ENCODE measurements at regions not wholly inside any gene's neighbourhood (a gene's known extent, or its start where the extent isn't known, plus 50 kb on each side); places are given as distances from the start of the nearest gene placed in this dataset.
"Not testable (repeated sequence)": the region's sequence is repeated elsewhere in the genome, so short reads cannot be mapped to it uniquely, and the experiment has no call there.

GRCh38 chr14:84288781-84289180 is 1241.2 kb upstream of the FLRT2 start:
- no peak for DNase-seq (ENCODE audit: low spot score)

- no peak for DNase-seq (ENCODE audit: low spot score)
These were observed 1231.2 kb upstream of the FLRT2 start for GRCh38 chr14:84298663-84299195.

- DNase-seq (ENCODE audit: low spot score), result no peak
These were observed 1226.8 kb upstream of the FLRT2 start for GRCh38 chr14:84303140-84303539.

GRCh38 chr14:84312551-84312950 is 1217.4 kb upstream of the FLRT2 start:
- DNase-seq (ENCODE audit: low spot score), result no peak

- no peak for DNase-seq (ENCODE audit: low spot score)
These were observed 1206.5 kb upstream of the FLRT2 start for GRCh38 chr14:84323450-84323849.

GRCh38 chr14:84323978-84324377 is 1206.0 kb upstream of the FLRT2 start:
- no peak for DNase-seq (ENCODE audit: low spot score)

GRCh38 chr14:84336433-84336832 is 1193.5 kb upstream of the FLRT2 start:
- DNase-seq (ENCODE audit: low spot score), result no peak

GRCh38 chr14:84340938-84341337 is 1189.0 kb upstream of the FLRT2 start:
- no peak for DNase-seq (ENCODE audit: low spot score)

- not testable (repeated sequence) for DNase-seq (ENCODE audit: low spot score)
These were observed 1188.1 kb upstream of the FLRT2 start for GRCh38 chr14:84341867-84342266.

GRCh38 chr14:84343656-84344055 is 1186.3 kb upstream of the FLRT2 start:
- no peak for DNase-seq (ENCODE audit: low spot score)

- no peak for DNase-seq (ENCODE audit: low spot score)
These were observed 1178.3 kb upstream of the FLRT2 start for GRCh38 chr14:84351646-84352045.

- no peak for DNase-seq (ENCODE audit: low spot score)
These were observed 1168.5 kb upstream of the FLRT2 start for GRCh38 chr14:84361476-84361875.

GRCh38 chr14:84375235-84375634 is 1154.7 kb upstream of the FLRT2 start:
- no peak for DNase-seq (ENCODE audit: low spot score)

GRCh38 chr14:84390010-84390409 is 1139.9 kb upstream of the FLRT2 start:
- no peak for DNase-seq (ENCODE audit: low spot score)

- DNase-seq (ENCODE audit: low spot score), result no peak
These were observed 1132.3 kb upstream of the FLRT2 start for GRCh38 chr14:84397631-84398030.

GRCh38 chr14:84399296-84399910 is 1130.5 kb upstream of the FLRT2 start:
- no peak for DNase-seq (ENCODE audit: low spot score)

- DNase-seq (ENCODE audit: low spot score), result no peak
These were observed 1128.3 kb upstream of the FLRT2 start for GRCh38 chr14:84401631-84402030.

GRCh38 chr14:84403585-84403984 is 1126.4 kb upstream of the FLRT2 start:
- DNase-seq (ENCODE audit: low spot score), result peak; percentile 67

- DNase-seq (ENCODE audit: low spot score), result no peak
These were observed 1125.7 kb upstream of the FLRT2 start for GRCh38 chr14:84404246-84404645.

- DNase-seq (ENCODE audit: low spot score), result no peak
These were observed 1120.5 kb upstream of the FLRT2 start for GRCh38 chr14:84409435-84409834.

GRCh38 chr14:84410344-84410743 is 1119.6 kb upstream of the FLRT2 start:
- no peak for DNase-seq (ENCODE audit: low spot score)

- no peak for DNase-seq (ENCODE audit: low spot score)
These were observed 1109.7 kb upstream of the FLRT2 start for GRCh38 chr14:84420221-84420620.

- no peak for DNase-seq (ENCODE audit: low spot score)
These were observed 1108.3 kb upstream of the FLRT2 start for GRCh38 chr14:84421621-84422020.

- DNase-seq (ENCODE audit: low spot score), result no peak
These were observed 1104.0 kb upstream of the FLRT2 start for GRCh38 chr14:84425968-84426367.
